DND-41 (cell line): ENCODE measurements at regions not wholly inside any gene's neighbourhood (a gene's known extent, or its start where the extent isn't known, plus 50 kb on each side); places are given as distances from the start of the nearest gene placed in this dataset.

ENCODE experiments used
- ATAC-seq: fragments of 200-7000 bp; cut with Tn5 transposase; 3 replicates; pipeline ENCODE4 v1.9.1; 2021; ENCODE audit warnings: low read depth; ENCODE audit not compliant: insufficient read depth
- DNase-seq: peaks from one replicate; pipeline ENCODE4 v3.0.0-alpha.2; 2020
- H2AFZ ChIP-seq: 2 replicates; pipeline ENCODE4 v1.6.0; 2012; ENCODE audit warnings: low read depth, low read length
- H3K27ac ChIP-seq: 2 replicates; pipeline ENCODE4 v1.5.1; 2012; ENCODE audit warnings: low read length, inconsistent platforms
- H3K27me3 ChIP-seq: fragments of 200-600 bp; sonication (generic); 2 replicates; pipeline ENCODE4 v1.6.0; 2012; ENCODE audit warnings: low read length, mild to moderate bottlenecking, inconsistent platforms; ENCODE audit not compliant: insufficient read depth, poor library complexity
- H3K36me3 ChIP-seq: 2 replicates; pipeline ENCODE4 v1.5.1; 2012; ENCODE audit warnings: low read length, inconsistent platforms; ENCODE audit not compliant: insufficient read depth
- H3K4me1 ChIP-seq: 2 replicates; pipeline ENCODE4 v1.5.1; 2012; ENCODE audit warnings: mild to moderate bottlenecking, low read length; ENCODE audit not compliant: insufficient read depth
- H3K4me2 ChIP-seq: 2 replicates; pipeline ENCODE4 v1.6.0; 2012; ENCODE audit warnings: mild to moderate bottlenecking, moderate library complexity, low read length, inconsistent platforms; ENCODE audit not compliant: insufficient read depth
- H3K4me3 ChIP-seq, 2 experiments: fragments of 200-600 bp in 1 of 2; shearing (Covaris generic) in 1 of 2; 2 replicates each; pipeline ENCODE4 v1.5.1; 2012 to 2016; ENCODE audit warnings: inconsistent platforms in 2 of 2, low read length in 2 of 2, mild to moderate bottlenecking in 2 of 2, low read depth in 1 of 2, moderate library complexity in 1 of 2
- H3K79me2 ChIP-seq: 2 replicates; pipeline ENCODE4 v1.6.0; 2012; ENCODE audit warnings: low read length, inconsistent platforms; ENCODE audit not compliant: insufficient read depth
- H3K9ac ChIP-seq: 2 replicates; pipeline ENCODE4 v1.6.0; 2012; ENCODE audit warnings: low read depth, mild to moderate bottlenecking, inconsistent platforms, low read length, moderate library complexity
- H3K9me3 ChIP-seq: 2 replicates; pipeline ENCODE4 v1.5.1; 2012; ENCODE audit warnings: low read length, moderate library complexity, mild to moderate bottlenecking, inconsistent platforms; ENCODE audit not compliant: insufficient read depth, severe bottlenecking
- H4K20me1 ChIP-seq: 2 replicates; pipeline ENCODE4 v1.6.0; 2012; ENCODE audit warnings: low read length; ENCODE audit not compliant: insufficient read depth
- EZH2 ChIP-seq: IDR thresholded peaks from 3 replicates; pipeline ENCODE4 v1.6.1; 2012; ENCODE audit warnings: borderline replicate concordance, low read depth, mild to moderate bottlenecking, moderate library complexity, low read length, inconsistent platforms; ENCODE audit not compliant: severe bottlenecking
- TF ChIP-seq, protein P1 (sequence below): IDR thresholded peaks from 2 replicates; pipeline ENCODE4 v1.5.1; 2012; ENCODE audit warnings: borderline replicate concordance, low read length, moderate library complexity, mild to moderate bottlenecking; ENCODE audit not compliant: poor library complexity, severe bottlenecking; ENCODE audit errors: extremely low read depth

DNA sequence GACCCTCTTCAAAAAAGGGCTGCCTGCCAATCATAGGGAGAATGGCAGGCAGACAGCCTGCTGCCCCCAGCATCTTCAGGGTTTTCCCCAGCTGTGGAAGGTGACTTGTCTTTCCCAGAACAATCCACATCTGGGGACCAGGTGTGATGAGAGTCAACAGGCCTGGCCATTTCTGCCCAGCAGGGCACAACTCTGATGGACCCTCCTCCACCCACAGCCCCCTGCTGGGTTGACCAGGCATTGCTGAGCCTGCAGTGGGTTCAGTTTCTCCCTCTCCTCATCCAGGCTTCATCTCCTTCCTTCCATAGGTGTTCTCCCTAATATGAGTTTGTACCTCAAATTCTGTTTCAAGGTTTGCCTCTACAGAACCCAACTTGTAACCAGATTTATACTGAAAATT lies 111.0 kb downstream of the MINAR1 start:
- no peaks in the 10 kb centered on the region for H3K27me3 ChIP-seq
- no peak overlapping the region for H3K27ac ChIP-seq
- H3K4me3 ChIP-seq: no peak overlapping the region
- no peaks in the 10 kb centered on the region for H3K4me1 ChIP-seq
- no peak for DNase-seq
- no peak overlapping the region for H2AFZ ChIP-seq
- H3K9me3 ChIP-seq: no peaks in the 10 kb centered on the region
- no peaks in the 10 kb centered on the region for H4K20me1 ChIP-seq
- no peak overlapping the region for H3K4me2 ChIP-seq
- no peaks in the 10 kb centered on the region for H3K79me2 ChIP-seq
- H3K36me3 ChIP-seq: no peaks in the 10 kb centered on the region
- TF ChIP-seq, protein P1, sequence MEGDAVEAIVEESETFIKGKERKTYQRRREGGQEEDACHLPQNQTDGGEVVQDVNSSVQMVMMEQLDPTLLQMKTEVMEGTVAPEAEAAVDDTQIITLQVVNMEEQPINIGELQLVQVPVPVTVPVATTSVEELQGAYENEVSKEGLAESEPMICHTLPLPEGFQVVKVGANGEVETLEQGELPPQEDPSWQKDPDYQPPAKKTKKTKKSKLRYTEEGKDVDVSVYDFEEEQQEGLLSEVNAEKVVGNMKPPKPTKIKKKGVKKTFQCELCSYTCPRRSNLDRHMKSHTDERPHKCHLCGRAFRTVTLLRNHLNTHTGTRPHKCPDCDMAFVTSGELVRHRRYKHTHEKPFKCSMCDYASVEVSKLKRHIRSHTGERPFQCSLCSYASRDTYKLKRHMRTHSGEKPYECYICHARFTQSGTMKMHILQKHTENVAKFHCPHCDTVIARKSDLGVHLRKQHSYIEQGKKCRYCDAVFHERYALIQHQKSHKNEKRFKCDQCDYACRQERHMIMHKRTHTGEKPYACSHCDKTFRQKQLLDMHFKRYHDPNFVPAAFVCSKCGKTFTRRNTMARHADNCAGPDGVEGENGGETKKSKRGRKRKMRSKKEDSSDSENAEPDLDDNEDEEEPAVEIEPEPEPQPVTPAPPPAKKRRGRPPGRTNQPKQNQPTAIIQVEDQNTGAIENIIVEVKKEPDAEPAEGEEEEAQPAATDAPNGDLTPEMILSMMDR: no peak
- no peak for TF ChIP-seq EZH2
- H3K9ac ChIP-seq: no peak overlapping the region
- no peak for ATAC-seq

DNA sequence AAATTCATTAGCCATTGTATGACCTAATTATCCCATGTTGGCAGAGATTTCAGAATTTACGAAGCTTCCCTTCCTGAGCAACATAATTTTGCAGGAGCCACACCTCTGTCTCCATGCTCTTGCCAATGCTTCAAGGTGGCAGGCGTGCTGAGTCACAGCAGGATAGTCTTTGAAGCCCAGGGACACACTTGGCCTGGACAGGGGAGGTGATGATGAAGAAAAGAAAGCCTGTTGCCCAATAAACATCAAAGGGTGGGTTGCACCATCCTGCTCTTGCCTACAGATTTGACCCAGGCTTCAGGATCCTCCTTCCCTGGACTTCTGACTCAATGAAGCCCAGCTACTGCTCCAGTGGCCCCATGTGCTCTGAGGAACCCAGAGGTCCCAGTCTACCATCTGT lies 117.1 kb downstream of the MINAR1 start:
- Histone ChIP-seq H4K20me1 (no peaks in the 10 kb centered on the region), H3K27me3 (peaks cover 4% of the 10 kb centered on the region), H3K4me2 (no peak overlapping the region), H3K9me3 (no peaks in the 10 kb centered on the region), H3K4me1 (no peaks in the 10 kb centered on the region), H3K9ac (no peak overlapping the region), H3K27ac (no peak overlapping the region), H3K4me3 (no peak overlapping the region), H3K79me2 (no peaks in the 10 kb centered on the region), H3K36me3 (no peaks in the 10 kb centered on the region), H2AFZ (no peak overlapping the region)
- DNase-seq: no peak
- TF ChIP-seq EZH2: no peak
- TF ChIP-seq, protein P1: no peak
- no peak for ATAC-seq

DNA sequence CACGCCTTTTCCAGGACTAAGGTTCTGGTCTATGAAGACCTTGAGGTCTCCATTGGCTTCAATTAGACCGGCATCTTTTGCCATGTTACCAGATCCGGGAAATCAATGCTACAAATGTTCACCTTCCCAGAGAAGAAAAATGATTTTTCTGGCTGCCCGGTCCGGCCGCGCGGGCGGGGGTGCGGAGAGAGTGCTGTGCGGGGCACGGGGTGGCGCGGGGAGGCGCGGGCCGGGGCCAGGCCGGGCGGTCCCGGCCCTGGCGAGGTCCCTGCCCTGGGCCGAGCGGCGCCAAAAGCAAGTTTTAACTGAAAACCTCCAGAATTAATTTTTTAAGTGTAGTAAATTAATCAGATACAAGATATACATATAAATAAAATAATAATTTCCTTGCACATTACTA lies 128.2 kb downstream of the MINAR1 start:
- no peaks in the 10 kb centered on the region for H3K27me3 ChIP-seq
- DNase-seq (no peak), ATAC-seq (no peak)
- no peaks in the 10 kb centered on the region for H3K9me3 ChIP-seq
- no peak overlapping the region for H3K4me3 ChIP-seq
- H3K79me2 ChIP-seq: no peaks in the 10 kb centered on the region
- H3K4me1 ChIP-seq: no peaks in the 10 kb centered on the region
- TF ChIP-seq, protein P1: no peak
- no peak for TF ChIP-seq EZH2
- no peak overlapping the region for H2AFZ ChIP-seq
- H3K9ac ChIP-seq: no peak overlapping the region
- H3K36me3 ChIP-seq: no peaks in the 10 kb centered on the region
- H3K27ac ChIP-seq: no peak overlapping the region
- no peak overlapping the region for H3K4me2 ChIP-seq
- H4K20me1 ChIP-seq: no peaks in the 10 kb centered on the region

DNA sequence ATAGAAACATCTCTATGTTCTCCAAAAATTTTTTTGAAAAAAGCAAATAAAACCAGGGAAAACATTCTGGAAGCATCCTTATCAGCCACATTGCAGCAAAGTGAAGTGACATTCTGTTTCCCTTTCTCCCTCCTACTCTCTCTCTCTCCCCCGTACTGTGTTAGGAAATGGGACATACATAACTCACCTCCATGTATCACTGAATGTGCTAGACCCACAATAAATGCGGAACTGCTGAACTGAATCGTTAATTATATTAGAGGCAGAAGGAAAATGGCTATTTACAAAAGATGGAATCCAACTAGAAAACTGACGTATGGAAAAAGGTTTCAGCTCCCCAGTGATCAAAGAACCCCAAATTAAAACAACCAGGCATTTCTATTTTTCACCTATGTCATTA lies 129.8 kb downstream of the MINAR1 start:
- Histone ChIP-seq H4K20me1 (no peaks in the 10 kb centered on the region), H3K4me1 (no peaks in the 10 kb centered on the region), H3K4me2 (no peak overlapping the region), H3K9me3 (no peaks in the 10 kb centered on the region), H3K27me3 (no peaks in the 10 kb centered on the region), H3K9ac (no peak overlapping the region), H3K27ac (no peak overlapping the region), H3K4me3 (no peak overlapping the region), H2AFZ (no peak overlapping the region), H3K79me2 (no peaks in the 10 kb centered on the region), H3K36me3 (no peaks in the 10 kb centered on the region)
- TF ChIP-seq EZH2: no peak
- TF ChIP-seq, protein P1: no peak
- DNase-seq (no peak), ATAC-seq (no peak)
